ENCODE measurements at regions not wholly inside any gene's neighbourhood (a gene's known extent, or its start where the extent isn't known, plus 50 kb on each side); places are given as distances from the start of the nearest gene placed in this dataset.

GRCh38 chr5:143476601-143477211, 73.2 kb upstream of the NR3C1 start:
- H3K9me3 Mint-ChIP-seq = no peaks in the 10 kb centered on the region

More at GRCh38 chr5:143476601-143477211, 73.2 kb upstream of the NR3C1 start:
- H2BK5ac ChIP-seq (ENCODE audit: insufficient read length, low read length) = no peak overlapping the region
- H3K4ac ChIP-seq (ENCODE audit: low read depth, low read length) = no peak overlapping the region
- no peaks in the 10 kb centered on the region for H3K79me2 ChIP-seq (ENCODE audit: insufficient read depth, low read length)
- H4K8ac ChIP-seq (replicated peaks; ENCODE audit: insufficient read length, low read depth, low read length) = no peak overlapping the region
- H2BK120ac ChIP-seq (ENCODE audit: low read depth, low read length, poor library complexity, severe bottlenecking) = no peak overlapping the region
- no peak overlapping the region for H3T11ph ChIP-seq (ENCODE audit: low read length)
- no peaks in the 10 kb centered on the region for H3K27me3 ChIP-seq (ENCODE audit: insufficient read depth, low read length)
- no peak for DNase-seq
- H3K27ac ChIP-seq (ENCODE audit: insufficient read length, low read depth, low read length) = no peak overlapping the region
- Mint-ChIP-seq H3K4me1 (no peaks in the 10 kb centered on the region), H3K27ac (no peak overlapping the region; a peak in 1 of 7 replicates), H3K4me3 (no peak overlapping the region), H3K27me3 (ENCODE audit: low read depth) (no peaks in the 10 kb centered on the region), H3K36me3 (ENCODE audit: insufficient read depth in 1 of 3, low read depth in 3 of 3) (no peaks in the 10 kb centered on the region)
- H4K20me1 ChIP-seq (ENCODE audit: control insufficient read depth, insufficient read depth, insufficient read length) = no peaks in the 10 kb centered on the region
- no peaks in the 10 kb centered on the region for H3K9me3 ChIP-seq (ENCODE audit: control insufficient read depth, low read depth, low read length)
- H2BK12ac ChIP-seq (ENCODE audit: insufficient read length, low read depth, low read length) = no peak overlapping the region
- H3K79me1 ChIP-seq (ENCODE audit: insufficient read depth, low read depth, low read length, poor library complexity, severe bottlenecking) = no peaks in the 10 kb centered on the region
- H3K23me2 ChIP-seq (ENCODE audit: insufficient read length, low read depth, low read length, poor library complexity, severe bottlenecking) = no peaks in the 10 kb centered on the region
- no peaks in the 10 kb centered on the region for H3K4me1 ChIP-seq (ENCODE audit: insufficient read depth, low read length)
- no peak overlapping the region for H3K4me2 ChIP-seq (ENCODE audit: insufficient read depth, insufficient read length, low read length)
- H2AFZ ChIP-seq (ENCODE audit: low read length) = no peak overlapping the region
- H3K9ac ChIP-seq (ENCODE audit: extremely low read depth, insufficient read length, low read length) = no peak overlapping the region
- H2BK20ac ChIP-seq (ENCODE audit: low read depth, low read length, poor library complexity, severe bottlenecking) = no peak overlapping the region
- no peak overlapping the region for H4K91ac ChIP-seq (ENCODE audit: insufficient read length, low read depth, low read length)
- WGBS (ENCODE audit: extremely low coverage, insufficient read length, low lambda C conversion rate) = no CpG with 5 or more reads among the region's 1 CpG
- H2AK5ac ChIP-seq (ENCODE audit: insufficient read length, low read length) = no peak overlapping the region
- no peak overlapping the region for H3K23ac ChIP-seq (ENCODE audit: insufficient read length, low read depth, low read length)
- no peak overlapping the region for H3K56ac ChIP-seq (ENCODE audit: insufficient read length, low read depth, low read length)
- H4K5ac ChIP-seq (ENCODE audit: insufficient read length, low read depth, low read length) = no peak overlapping the region
- no peak overlapping the region for H2BK15ac ChIP-seq (ENCODE audit: low read depth, low read length)
- H3K18ac ChIP-seq (ENCODE audit: insufficient read length, low read depth, low read length) = no peak overlapping the region
- no peak for TF ChIP-seq CTCF (conservative IDR thresholded peaks at IDR 0.05)
- no peak overlapping the region for H3K14ac ChIP-seq (ENCODE audit: insufficient read depth, low read length)

Data from H9 (cell line).